SK-N-MC (cell line): ENCODE measurements at regions not wholly inside any gene's neighbourhood (a gene's known extent, or its start where the extent isn't known, plus 50 kb on each side); places are given as distances from the start of the nearest gene placed in this dataset.

ENCODE experiments used
- EZH2 ChIP-seq: fragments of 200-600 bp; sonication (generic); IDR thresholded peaks from one replicate; pipeline ENCODE4 v1.6.1; 2017; ENCODE audit warnings: antibody characterized with exemption
- POLR2AphosphoS5 ChIP-seq: IDR thresholded peaks from 2 replicates; pipeline ENCODE4 v1.6.1; 2012; ENCODE audit warnings: mild to moderate bottlenecking, low read depth, low read length, borderline replicate concordance

GRCh38 chr2:181761175-181761574 is 80.9 kb upstream of the NEUROD1 start:
- TF ChIP-seq EZH2 (no peak), POLR2AphosphoS5 (no peak)
